T-cell (primary cell): ENCODE measurements at regions not wholly inside any gene's neighbourhood (a gene's known extent, or its start where the extent isn't known, plus 50 kb on each side); places are given as distances from the start of the nearest gene placed in this dataset.

Experiments used
- ATAC-seq, 4 experiments: fragments of 200-7000 bp in 3 of 4; fragments of 150-1000 bp in 1 of 4; cut with Tn5 transposase; replicated peaks in 1 of 4; 1 replicate in 3 of 4; 2 replicates in 1 of 4; pipeline ENCODE4 v1.10.0; 2021; ENCODE audit warnings: moderate library complexity in 3 of 4, mild to moderate bottlenecking in 2 of 4, moderate number of reproducible peaks in 1 of 4
- CTCF ChIA-PET, 2 donors: fragments of 300-600 bp; sonication (Branson Sonifier 250); formaldehyde crosslinking; loops; one replicate each; lab custom pipeline; 2022; ENCODE audit warnings: antibody characterized with exemption in 2 of 2; lab: Charles Lee
- POLR2A ChIA-PET, 2 donors: fragments of 300-600 bp; sonication (Branson Sonifier 250); formaldehyde crosslinking; loops; one replicate each; lab custom pipeline; 2022; ENCODE audit warnings: antibody characterized with exemption in 2 of 2; lab: Charles Lee
- DNase-seq, 35 experiments: peaks; one replicate each; pipeline versions ENCODE4 v3.0.0 to v3.0.0-alpha.2; 2013 to 2023
- H3K27ac ChIP-seq: one replicate; pipeline ENCODE4 v1.5.1; 2013; ENCODE audit warnings: low read length
- H3K27me3 ChIP-seq, 2 experiments: replicated peaks in 1 of 2; 1 replicate in 1 of 2; 2 replicates in 1 of 2; pipeline versions ENCODE4 v1.6.1 to v1.7.0; 2013; ENCODE audit warnings: low read length in 1 of 2, mixed read lengths in 1 of 2; ENCODE audit not compliant: control insufficient read depth in 2 of 2, insufficient read depth in 2 of 2; ENCODE audit errors: extremely low read depth in 1 of 2
- H3K36me3 ChIP-seq, 2 donors: 1 replicate in 1 of 2; 2 replicates in 1 of 2; pipeline versions ENCODE4 v1.6.1 to v1.7.0; 2013; ENCODE audit warnings: low read length in 1 of 2; ENCODE audit not compliant: control insufficient read depth in 2 of 2, insufficient read depth in 1 of 2; ENCODE audit errors: extremely low read depth in 1 of 2
- H3K4me1 ChIP-seq, 2 experiments: 1 replicate in 1 of 2; 2 replicates in 1 of 2; pipeline versions ENCODE4 v1.6.1 to v1.7.0; 2013; ENCODE audit warnings: low read length in 2 of 2, mixed read lengths in 1 of 2; ENCODE audit not compliant: insufficient read depth in 2 of 2, control insufficient read depth in 1 of 2; ENCODE audit errors: extremely low read depth in 1 of 2
- H3K4me3 ChIP-seq, 2 donors: 1 replicate in 1 of 2; 2 replicates in 1 of 2; pipeline versions ENCODE4 v1.5.1 to v1.7.0; 2013; ENCODE audit warnings: mild to moderate bottlenecking in 2 of 2, low read length in 1 of 2, moderate library complexity in 1 of 2; ENCODE audit not compliant: control insufficient read depth in 1 of 2; ENCODE audit errors: extremely low read depth in 1 of 2
- H3K9me3 ChIP-seq: 2 replicates; pipeline ENCODE4 v1.7.0; 2013
- H3K27ac Mint-ChIP-seq, 2 donors: one replicate each; pipeline ENCODE4 v1.8.0; 2020 to 2021; ENCODE audit warnings: mild to moderate bottlenecking in 2 of 2, mixed read lengths in 2 of 2
- H3K27me3 Mint-ChIP-seq, 2 donors: one replicate each; pipeline ENCODE4 v1.8.0; 2021 to 2022; ENCODE audit warnings: mixed read lengths in 2 of 2
- H3K36me3 Mint-ChIP-seq: one replicate; pipeline ENCODE4 v1.8.0; 2021; ENCODE audit warnings: mixed read lengths
- H3K4me1 Mint-ChIP-seq, 3 donors: one replicate each; pipeline ENCODE4 v1.8.0; 2020 to 2022; ENCODE audit warnings: mixed read lengths in 3 of 3, mild to moderate bottlenecking in 1 of 3
- H3K4me3 Mint-ChIP-seq, 3 donors: one replicate each; pipeline ENCODE4 v1.8.0; 2020 to 2022; ENCODE audit warnings: mild to moderate bottlenecking in 3 of 3, mixed read lengths in 3 of 3, moderate library complexity in 3 of 3
- H3K9me3 Mint-ChIP-seq, 3 donors: one replicate each; pipeline ENCODE4 v1.8.0; 2020 to 2022; ENCODE audit warnings: mixed read lengths in 3 of 3
- WGBS: methylation state at CpG from one replicate; pipeline ENCODE4 v1.1.5; 2013; ENCODE audit warnings: missing lambda C conversion rate; ENCODE audit not compliant: insufficient coverage; 5-methylcytosine and 5-hydroxymethylcytosine counted together

DNA sequence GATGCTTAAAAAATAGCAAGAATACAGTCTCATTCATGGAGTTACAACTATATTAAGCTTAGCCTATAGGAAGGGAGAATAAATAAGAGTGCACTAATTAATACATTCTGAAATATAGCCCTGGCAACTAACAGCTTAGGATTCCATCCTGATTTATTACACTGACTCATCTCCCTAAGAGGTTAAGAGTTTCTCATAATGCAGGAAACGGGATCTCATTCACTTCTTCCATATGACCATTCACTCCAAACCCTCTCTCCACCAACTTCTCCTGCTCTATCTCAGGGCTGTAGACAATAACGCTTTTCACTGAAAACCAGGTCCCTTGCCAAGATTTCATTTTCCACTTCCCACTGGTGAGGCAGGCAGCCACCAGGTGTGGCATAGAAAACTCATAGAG lies 168.5 kb upstream of the PLD5 start:
- no peaks in the 10 kb centered on the region for H3K9me3 ChIP-seq
- peaks cover 0 to 5% (median 0%) of the 10 kb centered on the region in 3 donors for H3K9me3 Mint-ChIP-seq

DNA sequence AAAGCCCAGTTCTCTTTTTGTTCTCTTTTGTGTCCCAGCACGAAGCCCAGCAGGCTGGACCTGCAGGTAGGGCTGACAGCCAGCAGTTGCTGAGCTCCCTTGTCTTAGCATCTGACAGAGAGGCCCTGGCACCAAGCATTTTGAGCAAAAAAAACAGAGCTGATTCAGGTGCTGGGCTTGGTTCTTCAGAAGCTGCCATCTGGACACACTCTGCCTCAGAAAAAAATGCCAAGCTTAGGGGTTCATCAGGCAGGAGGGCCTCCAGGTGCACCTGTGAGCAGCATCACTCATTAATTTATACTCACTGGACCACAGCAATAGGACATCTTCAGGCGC lies 167.1 kb upstream of the PLD5 start:
- H3K36me3 ChIP-seq = no peaks in the 10 kb centered on the region
- Mint-ChIP-seq H3K36me3 (no peaks in the 10 kb centered on the region), H3K27me3 (no peaks in the 10 kb centered on the region), H3K4me1 (no peaks in the 10 kb centered on the region), H3K4me3 (no peak overlapping the region), H3K9me3 (peaks cover 0 to 5% (median 0%) of the 10 kb centered on the region in 3 donors), H3K27ac (no peak overlapping the region)
- H3K9me3 ChIP-seq = no peaks in the 10 kb centered on the region
- DNase-seq (no peak), ATAC-seq (no peak)
- H3K27me3 ChIP-seq = no peaks in the 10 kb centered on the region
- CTCF ChIA-PET = no interaction called here
- H3K4me1 ChIP-seq = no peaks in the 10 kb centered on the region
- 68% methylated on average over 2 of the region's 2 CpGs for WGBS
- H3K27ac ChIP-seq = no peak overlapping the region
- POLR2A ChIA-PET = no interaction called here
- no peak overlapping the region for H3K4me3 ChIP-seq

More for the DNA sequence above, 168.5 kb upstream of the PLD5 start:
- Mint-ChIP-seq H3K27me3 (peaks cover 0 to 3% of the 10 kb centered on the region in 2 donors), H3K4me3 (no peak overlapping the region), H3K27ac (no peak overlapping the region), H3K4me1 (no peaks in the 10 kb centered on the region), H3K36me3 (no peaks in the 10 kb centered on the region)
- no peak for ATAC-seq
- H3K27ac ChIP-seq = no peak overlapping the region
- H3K27me3 ChIP-seq = no peaks in the 10 kb centered on the region
- H3K4me1 ChIP-seq = no peaks in the 10 kb centered on the region
- ChIA-PET POLR2A (no interaction called here), CTCF (no interaction called here)
- no peaks in the 10 kb centered on the region for H3K36me3 ChIP-seq
- H3K4me3 ChIP-seq = no peak overlapping the region
- DNase-seq = no peak
- 83% methylated on average over 1 of the region's 2 CpGs for WGBS

DNA sequence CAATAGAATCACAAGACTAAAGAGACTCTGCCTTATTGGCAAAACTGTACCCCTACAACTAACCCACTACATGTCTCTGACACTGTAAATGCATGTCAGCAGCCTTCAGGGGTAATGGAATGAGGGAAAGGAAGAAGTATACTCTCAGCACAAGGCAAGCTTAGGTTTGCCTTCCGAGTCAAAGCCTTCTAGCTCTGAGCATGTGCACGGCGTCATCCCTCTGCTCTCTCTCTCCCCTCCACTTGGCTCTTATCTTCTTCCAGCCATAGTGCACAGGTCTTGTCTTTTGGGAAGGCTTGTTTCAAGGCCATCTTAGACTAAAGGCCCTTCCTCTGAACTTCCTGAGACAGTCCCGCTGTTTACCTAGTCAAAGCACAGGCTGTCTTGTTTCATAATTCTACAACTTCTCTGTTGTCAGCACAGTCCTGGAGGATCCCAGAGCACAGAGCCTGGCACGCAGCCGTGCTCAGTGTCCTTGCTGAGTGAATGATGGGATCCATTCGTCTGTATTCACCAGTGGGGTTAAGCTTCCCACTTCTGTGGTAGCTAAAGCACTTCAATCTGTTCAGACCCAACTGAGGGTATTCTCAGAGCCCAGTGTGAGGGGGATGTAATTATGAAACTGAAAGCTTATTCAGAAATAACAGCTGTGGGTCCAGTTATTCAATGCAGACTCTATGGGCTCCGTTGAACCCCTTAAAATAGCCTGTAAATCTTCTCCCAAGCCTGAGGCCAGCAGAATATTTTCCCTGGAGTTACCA lies 166.5 kb upstream of the PLD5 start:
- no peaks in the 10 kb centered on the region for H3K36me3 ChIP-seq
- no peaks in the 10 kb centered on the region for H3K27me3 ChIP-seq
- ChIA-PET POLR2A (no interaction called here), CTCF (no interaction called here)
- no peak overlapping the region for H3K4me3 Mint-ChIP-seq
- 83% methylated on average over 8 of the region's 8 CpGs for WGBS
- no peak for DNase-seq
- no peak overlapping the region for H3K27ac ChIP-seq
- peaks cover 0 to 5% (median 0%) of the 10 kb centered on the region in 3 donors for H3K9me3 Mint-ChIP-seq
- H3K4me1 ChIP-seq = no peaks in the 10 kb centered on the region
- H3K9me3 ChIP-seq = no peaks in the 10 kb centered on the region
- no peaks in the 10 kb centered on the region for H3K36me3 Mint-ChIP-seq
- ATAC-seq = no peak
- H3K27me3 Mint-ChIP-seq = no peaks in the 10 kb centered on the region
- no peak overlapping the region for H3K27ac Mint-ChIP-seq
- no peaks in the 10 kb centered on the region for H3K4me1 Mint-ChIP-seq
- H3K4me3 ChIP-seq = no peak overlapping the region

DNA sequence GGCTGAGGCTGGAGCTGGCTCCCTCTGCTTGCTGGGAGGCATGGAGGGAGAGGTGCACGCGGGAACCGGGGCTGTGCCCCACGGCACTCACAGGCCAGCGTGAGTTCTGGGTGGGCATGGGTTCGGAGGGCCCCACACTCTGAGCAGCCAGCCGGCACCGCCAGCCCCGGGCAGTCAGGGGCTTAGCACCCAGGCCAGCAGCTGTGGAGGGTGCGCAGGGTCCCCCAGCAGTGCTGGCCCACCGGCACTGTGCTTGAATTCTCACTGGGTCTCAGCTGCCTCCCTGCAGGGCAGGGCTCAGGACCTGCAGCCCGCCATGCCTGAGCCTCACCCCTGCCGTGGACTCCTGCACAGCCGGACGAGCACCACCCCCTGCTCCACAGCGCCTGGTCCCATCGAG lies 164.9 kb upstream of the PLD5 start:
- Histone ChIP-seq H3K9me3 (no peaks in the 10 kb centered on the region), H3K36me3 (no peaks in the 10 kb centered on the region), H3K27me3 (no peaks in the 10 kb centered on the region), H3K4me1 (no peaks in the 10 kb centered on the region), H3K4me3 (no peak overlapping the region), H3K27ac (no peak overlapping the region)
- peaks cover 0 to 8% (median 5%) of the 10 kb centered on the region in 3 donors for H3K9me3 Mint-ChIP-seq
- ChIA-PET POLR2A (no interaction called here), CTCF (no interaction called here)
- no peak overlapping the region for H3K27ac Mint-ChIP-seq
- no peaks in the 10 kb centered on the region for H3K36me3 Mint-ChIP-seq
- no peak for DNase-seq
- H3K4me3 Mint-ChIP-seq = no peak overlapping the region
- H3K4me1 Mint-ChIP-seq = no peaks in the 10 kb centered on the region
- ATAC-seq = no peak
- 89% methylated on average over 16 of the region's 17 CpGs for WGBS
- H3K27me3 Mint-ChIP-seq = no peaks in the 10 kb centered on the region

DNA sequence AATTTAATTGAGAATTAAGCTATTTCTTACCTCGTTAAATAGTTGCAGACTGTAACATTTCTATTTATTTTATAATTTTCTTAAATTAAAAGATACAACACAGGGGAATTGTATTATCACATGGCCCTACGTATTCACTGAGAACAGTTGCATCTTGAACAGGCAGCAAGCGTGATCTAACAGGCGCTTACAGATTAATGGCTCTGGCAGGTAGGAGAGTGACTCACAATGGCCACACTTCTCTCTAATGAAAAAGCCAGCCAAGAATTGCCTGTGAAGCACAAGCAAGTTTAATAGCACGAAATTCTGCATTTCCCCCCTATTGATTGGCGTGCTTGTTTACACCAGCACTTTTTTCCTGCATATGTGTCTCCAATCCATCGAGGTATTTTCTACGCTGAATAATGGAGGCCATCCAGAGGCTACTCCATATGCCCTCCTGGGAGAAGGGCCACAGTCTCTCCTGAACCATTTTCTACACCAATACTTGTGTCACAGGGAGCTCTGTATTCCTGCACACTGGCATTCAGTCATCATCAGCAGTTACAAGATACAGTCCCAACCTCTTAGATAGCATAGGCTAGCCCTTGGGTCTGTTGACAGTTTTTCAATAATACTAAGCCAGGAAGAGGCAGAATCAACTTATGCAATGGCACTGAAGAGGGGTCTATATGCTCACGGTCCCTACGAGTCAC lies 150.6 kb upstream of the PLD5 start:
- POLR2A ChIA-PET = no interaction called here
- CTCF ChIA-PET = no interaction called here
- H3K9me3 Mint-ChIP-seq = peaks cover 0 to 7% (median 0%) of the 10 kb centered on the region in 3 donors

DNA sequence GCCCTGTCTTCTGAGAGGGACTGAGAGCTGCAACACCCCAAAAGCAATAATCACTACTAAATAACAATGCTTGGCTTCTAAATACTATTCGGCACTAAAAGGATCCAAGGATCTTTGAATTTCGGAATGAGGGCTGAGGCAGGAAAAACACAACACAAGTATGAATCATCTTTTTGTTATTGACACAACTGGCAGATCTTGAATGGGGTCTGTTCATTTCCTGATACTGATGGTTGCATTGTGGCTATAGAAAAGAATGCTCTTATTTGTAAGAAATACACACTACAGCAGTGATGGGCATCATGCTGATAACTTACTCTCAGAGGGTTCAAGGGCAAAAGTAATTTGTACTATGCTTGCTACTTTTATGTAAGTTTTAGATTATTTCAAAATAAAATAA lies 149.2 kb upstream of the PLD5 start:
- Histone ChIP-seq H3K4me1 (no peaks in the 10 kb centered on the region), H3K4me3 (no peak overlapping the region), H3K36me3 (no peaks in the 10 kb centered on the region), H3K27me3 (peaks cover 0 to 3% of the 10 kb centered on the region in 2 experiments), H3K27ac (no peak overlapping the region), H3K9me3 (no peaks in the 10 kb centered on the region)
- peaks cover 0 to 2% of the 10 kb centered on the region in 2 donors for H3K27me3 Mint-ChIP-seq
- no peak for ATAC-seq
- H3K4me3 Mint-ChIP-seq = no peak overlapping the region
- ChIA-PET CTCF (no interaction called here), POLR2A (no interaction called here)
- H3K9me3 Mint-ChIP-seq = peaks cover 0 to 7% (median 0%) of the 10 kb centered on the region in 3 donors
- no peak for DNase-seq
- no peaks in the 10 kb centered on the region for H3K36me3 Mint-ChIP-seq
- H3K27ac Mint-ChIP-seq = no peak overlapping the region
- H3K4me1 Mint-ChIP-seq = no peaks in the 10 kb centered on the region
- no CpG with 5 or more reads among the region's 2 CpGs for WGBS

More for the DNA sequence above, 150.6 kb upstream of the PLD5 start:
- Histone ChIP-seq H3K27me3 (peaks cover 0 to 3% of the 10 kb centered on the region in 2 experiments), H3K27ac (no peak overlapping the region), H3K4me3 (no peak overlapping the region), H3K36me3 (no peaks in the 10 kb centered on the region), H3K9me3 (no peaks in the 10 kb centered on the region), H3K4me1 (no peaks in the 10 kb centered on the region)
- ATAC-seq = no peak
- H3K4me1 Mint-ChIP-seq = no peaks in the 10 kb centered on the region
- no peak overlapping the region for H3K4me3 Mint-ChIP-seq
- H3K36me3 Mint-ChIP-seq = no peaks in the 10 kb centered on the region
- no peaks in the 10 kb centered on the region for H3K27me3 Mint-ChIP-seq
- DNase-seq = no peak
- 80% methylated on average over 5 of the region's 10 CpGs for WGBS
- H3K27ac Mint-ChIP-seq = no peak overlapping the region
